Hematopoietic multipotent progenitor cell treated with erythropoietin and hydrocortisone succinate and interleukin-3 and kit ligand, for 17 days (in vitro differentiated cells): ENCODE measurements at regions not wholly inside any gene's neighbourhood (a gene's known extent, or its start where the extent isn't known, plus 50 kb on each side); places are given as distances from the start of the nearest gene placed in this dataset.
"Not testable (repeated sequence)": the region's sequence is repeated elsewhere in the genome, so short reads cannot be mapped to it uniquely, and the experiment has no call there.

Experiments
- DNase-seq: peaks from one replicate; pipeline ENCODE4 v3.0.0-alpha.2; 2015; ENCODE audit warnings: low spot score

- no peak for DNase-seq
Measured at GRCh38 chr5:130479045-130479804, 575.0 kb downstream of the CHSY3 start.

GRCh38 chr5:130476325-130476724, 572.1 kb downstream of the CHSY3 start:
- no peak for DNase-seq

GRCh38 chr5:130462516-130462915, 558.3 kb downstream of the CHSY3 start:
- no peak for DNase-seq

GRCh38 chr5:130455175-130455574, 550.9 kb downstream of the CHSY3 start:
- DNase-seq = no peak

- no peak for DNase-seq
Measured at GRCh38 chr5:130452744-130453143, 548.5 kb downstream of the CHSY3 start.

GRCh38 chr5:130436430-130436829, 532.2 kb downstream of the CHSY3 start:
- no peak for DNase-seq

- no peak for DNase-seq
Measured at GRCh38 chr5:130427222-130427955, 523.1 kb downstream of the CHSY3 start.

- no peak for DNase-seq
Measured at GRCh38 chr5:130425424-130425823, 521.2 kb downstream of the CHSY3 start.

GRCh38 chr5:130424341-130424740, 520.1 kb downstream of the CHSY3 start:
- DNase-seq = no peak

- no peak for DNase-seq
Measured at GRCh38 chr5:130402906-130403305, 498.6 kb downstream of the CHSY3 start.

- no peak for DNase-seq
Measured at GRCh38 chr5:130400091-130400490, 495.8 kb downstream of the CHSY3 start.

- DNase-seq = no peak
Measured at GRCh38 chr5:130398825-130399224, 494.6 kb downstream of the CHSY3 start.

GRCh38 chr5:130397727-130398126, 493.5 kb downstream of the CHSY3 start:
- not testable (repeated sequence) for DNase-seq

- no peak for DNase-seq
Measured at GRCh38 chr5:130397132-130397531, 492.9 kb downstream of the CHSY3 start.

GRCh38 chr5:130391727-130392264, 487.5 kb downstream of the CHSY3 start:
- not testable (repeated sequence) for DNase-seq

- DNase-seq = no peak
Measured at GRCh38 chr5:130386155-130386554, 481.9 kb downstream of the CHSY3 start.

GRCh38 chr5:130385656-130386055, 481.4 kb downstream of the CHSY3 start:
- DNase-seq = no peak

GRCh38 chr5:130365956-130366355, 461.7 kb downstream of the CHSY3 start:
- DNase-seq = no peak

GRCh38 chr5:130350131-130350530, 445.9 kb downstream of the CHSY3 start:
- no peak for DNase-seq

GRCh38 chr5:130337179-130337888, 433.1 kb downstream of the CHSY3 start:
- no peak for DNase-seq

GRCh38 chr5:130335117-130335516, 430.9 kb downstream of the CHSY3 start:
- DNase-seq = no peak

GRCh38 chr5:130333089-130333488, 428.8 kb downstream of the CHSY3 start:
- DNase-seq = no peak

- DNase-seq = no peak
Measured at GRCh38 chr5:130331332-130331731, 427.1 kb downstream of the CHSY3 start.
